ENCODE measurements at regions not wholly inside any gene's neighbourhood (a gene's known extent, or its start where the extent isn't known, plus 50 kb on each side); places are given as distances from the start of the nearest gene placed in this dataset.
"Not testable (repeated sequence)": the region's sequence is repeated elsewhere in the genome, so short reads cannot be mapped to it uniquely, and the experiment has no call there.

GRCh38 chr4:123026015-123026414 lies 103.6 kb upstream of the NUDT6 start:
- DNase-seq (ENCODE audit: low read depth): not testable (repeated sequence)

DNA sequence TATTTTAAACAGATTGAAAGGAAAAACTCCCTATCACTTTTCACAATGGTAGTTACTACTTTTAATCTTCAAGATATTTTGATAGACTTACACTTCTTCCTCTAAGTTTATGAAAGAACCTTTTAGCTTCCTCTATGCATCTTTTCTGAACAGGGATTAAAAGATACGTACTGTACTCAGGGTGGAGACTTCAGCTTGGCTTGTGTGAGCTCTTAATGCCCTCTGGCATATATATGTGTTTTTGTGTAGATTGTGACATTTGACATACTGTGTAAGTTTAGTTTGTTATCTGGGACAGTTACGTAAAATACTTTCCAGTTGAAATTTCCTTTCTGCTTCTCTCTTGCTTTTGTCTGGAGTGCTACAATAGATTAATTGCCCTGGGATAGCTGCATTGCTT lies 109.3 kb upstream of the NUDT6 start:
- no peak for DNase-seq (ENCODE audit: low read depth)

DNA sequence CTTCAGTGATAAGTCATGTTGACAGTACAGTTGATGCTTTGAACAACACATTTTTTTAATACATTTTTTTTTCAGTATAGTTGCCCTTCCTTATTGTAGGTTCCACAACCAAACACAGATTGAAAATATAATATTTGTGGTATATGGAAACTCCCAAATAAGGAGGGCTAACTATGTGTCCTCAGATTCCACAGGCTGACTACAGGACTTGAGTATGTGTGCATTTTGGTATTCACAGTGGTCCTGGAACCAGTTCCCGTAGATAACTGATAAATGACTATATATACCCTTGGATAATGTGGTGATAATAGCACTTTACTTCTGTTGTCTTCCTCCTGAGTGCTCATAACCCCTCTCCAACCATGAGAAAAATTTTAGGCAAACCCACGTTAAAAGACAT lies 111.6 kb upstream of the NUDT6 start:
- no peak for DNase-seq (ENCODE audit: low read depth)

GRCh38 chr4:123035239-123035638 lies 112.8 kb upstream of the NUDT6 start:
- no peak for DNase-seq (ENCODE audit: low read depth)

DNA sequence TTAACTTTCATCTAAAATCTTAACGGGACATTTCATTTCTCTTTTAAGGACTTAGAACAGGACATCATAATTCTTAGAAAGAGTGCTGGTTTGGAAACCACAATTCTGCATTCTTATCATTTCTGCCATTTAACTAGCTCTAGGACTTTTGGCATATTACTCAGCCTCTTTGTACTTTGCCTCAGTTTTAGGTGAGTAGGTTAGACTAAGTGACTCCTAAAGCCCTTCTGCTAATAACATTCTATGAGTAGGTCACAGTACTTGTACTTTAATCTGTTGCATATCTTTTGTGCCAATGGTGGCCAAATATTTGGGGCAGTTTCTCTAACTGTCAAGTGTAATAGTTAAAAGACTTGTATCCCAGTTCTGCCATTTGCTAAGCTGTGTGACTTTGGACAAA lies 115.4 kb upstream of the NUDT6 start:
- no peak for DNase-seq (ENCODE audit: low read depth)

- no peak for DNase-seq (ENCODE audit: low read depth)
Observed at GRCh38 chr4:123042095-123042494, 119.7 kb upstream of the NUDT6 start.

- DNase-seq (ENCODE audit: low read depth): no peak
Observed at GRCh38 chr4:123043013-123043412, 120.6 kb upstream of the NUDT6 start.

DNA sequence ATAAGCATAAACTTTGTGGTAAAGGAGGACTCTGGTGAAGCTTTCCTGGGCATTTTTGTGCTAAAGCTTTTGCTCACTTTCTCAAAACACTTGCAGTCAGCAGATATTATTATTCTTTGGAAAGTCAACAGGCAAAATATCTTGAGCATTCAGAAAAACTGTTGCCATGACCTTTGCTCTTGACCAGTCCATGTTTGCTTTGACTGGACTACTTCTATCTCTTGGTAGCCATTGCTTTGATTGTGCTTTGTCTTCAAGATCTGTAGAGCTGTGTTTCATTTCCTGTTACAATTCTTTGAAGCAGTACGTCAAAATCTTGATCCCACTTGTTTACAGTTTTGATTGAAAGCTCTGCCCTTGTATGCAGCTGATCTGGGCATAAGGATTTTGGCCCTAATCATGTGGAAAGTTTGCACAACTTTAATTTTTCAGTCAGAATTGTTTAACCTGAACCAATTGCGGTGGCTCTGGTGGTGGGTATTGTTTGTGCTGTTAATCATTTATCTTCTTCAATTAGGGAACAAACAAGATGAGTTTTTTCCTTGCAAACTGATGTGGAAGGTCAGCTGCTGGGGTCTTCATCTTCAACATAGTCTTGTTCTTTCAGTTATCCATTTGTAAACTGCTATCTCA lies 121.5 kb upstream of the NUDT6 start:
- DNase-seq (ENCODE audit: low read depth): no peak

DNA sequence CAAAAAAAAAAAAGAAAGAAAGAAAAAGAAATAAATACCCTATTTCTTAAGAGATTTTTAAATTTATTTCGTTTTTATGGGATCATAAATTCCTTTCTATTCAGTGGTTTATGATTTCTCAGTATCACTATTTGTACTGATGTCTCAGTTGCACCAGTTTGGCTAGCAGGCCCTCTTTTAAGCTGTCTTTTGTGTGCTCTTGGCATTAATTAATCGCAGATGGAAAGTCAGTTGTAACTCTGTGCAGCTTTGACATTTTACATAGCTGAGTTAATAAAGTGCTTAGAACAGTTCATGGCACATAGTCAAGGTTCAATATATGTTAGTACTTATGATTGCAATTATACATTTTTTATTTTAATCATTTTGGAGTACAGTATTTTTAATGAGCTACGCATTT lies 123.7 kb upstream of the NUDT6 start:
- DNase-seq (ENCODE audit: low read depth): no peak

DNA sequence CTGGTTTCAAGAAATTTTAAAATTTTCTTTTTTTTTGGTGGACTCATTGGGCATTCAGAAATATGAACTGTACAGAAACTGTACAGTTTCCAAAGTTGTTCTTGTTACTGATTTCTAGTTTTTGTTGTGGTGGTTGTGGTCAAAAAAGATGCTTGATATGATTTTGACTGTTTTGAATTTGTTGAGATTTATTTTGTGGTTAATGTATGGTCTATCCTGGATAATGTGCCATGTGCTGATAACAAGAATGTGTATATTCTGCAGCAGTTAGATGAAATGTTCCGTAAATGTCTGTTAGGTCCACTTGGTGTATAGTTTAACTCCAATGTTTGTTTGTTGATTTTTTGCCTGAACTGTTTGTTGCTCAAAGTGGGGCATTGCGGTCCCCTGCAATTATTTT lies 127.6 kb upstream of the NUDT6 start:
- DNase-seq (ENCODE audit: low read depth): peak; percentile 42

DNA sequence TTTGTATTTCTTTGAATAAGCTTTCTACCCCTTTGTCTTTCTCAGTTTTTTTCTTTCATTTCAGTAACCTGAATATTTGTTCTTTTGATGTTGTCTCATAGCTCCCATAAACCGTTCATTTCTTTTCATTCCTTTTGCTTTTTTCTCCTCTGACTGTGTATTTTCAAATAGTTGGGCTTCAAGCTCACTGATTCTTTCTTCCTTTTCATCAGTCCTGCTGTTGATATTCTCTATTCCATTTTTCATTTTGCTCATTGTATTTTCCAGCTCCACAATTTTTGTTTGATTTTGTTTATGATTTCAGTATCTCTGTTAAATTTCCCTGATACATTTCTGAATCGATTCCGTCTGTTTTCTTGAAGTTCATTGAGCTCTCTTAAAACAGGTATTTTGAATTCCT lies 129.6 kb upstream of the NUDT6 start:
- DNase-seq (ENCODE audit: low read depth): no peak

DNA sequence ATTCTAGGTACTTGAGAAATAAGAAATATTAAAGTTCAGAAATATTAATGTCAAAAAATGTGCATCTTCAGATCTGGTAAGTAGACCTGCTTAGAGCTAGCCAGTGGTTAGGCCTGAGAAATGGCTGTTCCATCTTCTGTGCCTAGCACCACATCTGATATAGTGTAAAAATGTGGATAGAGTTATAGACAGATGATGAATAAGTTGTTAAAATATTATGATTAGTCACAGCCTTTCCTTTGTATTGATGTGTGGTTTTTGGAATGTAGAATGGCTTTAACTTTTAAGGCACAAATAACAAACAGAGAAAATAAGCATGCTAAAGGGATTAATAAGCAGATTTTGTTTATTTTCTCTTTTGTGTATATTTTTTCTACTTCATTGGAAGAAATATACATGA lies 133.5 kb upstream of the NUDT6 start:
- no peak for DNase-seq (ENCODE audit: low read depth)

DNA sequence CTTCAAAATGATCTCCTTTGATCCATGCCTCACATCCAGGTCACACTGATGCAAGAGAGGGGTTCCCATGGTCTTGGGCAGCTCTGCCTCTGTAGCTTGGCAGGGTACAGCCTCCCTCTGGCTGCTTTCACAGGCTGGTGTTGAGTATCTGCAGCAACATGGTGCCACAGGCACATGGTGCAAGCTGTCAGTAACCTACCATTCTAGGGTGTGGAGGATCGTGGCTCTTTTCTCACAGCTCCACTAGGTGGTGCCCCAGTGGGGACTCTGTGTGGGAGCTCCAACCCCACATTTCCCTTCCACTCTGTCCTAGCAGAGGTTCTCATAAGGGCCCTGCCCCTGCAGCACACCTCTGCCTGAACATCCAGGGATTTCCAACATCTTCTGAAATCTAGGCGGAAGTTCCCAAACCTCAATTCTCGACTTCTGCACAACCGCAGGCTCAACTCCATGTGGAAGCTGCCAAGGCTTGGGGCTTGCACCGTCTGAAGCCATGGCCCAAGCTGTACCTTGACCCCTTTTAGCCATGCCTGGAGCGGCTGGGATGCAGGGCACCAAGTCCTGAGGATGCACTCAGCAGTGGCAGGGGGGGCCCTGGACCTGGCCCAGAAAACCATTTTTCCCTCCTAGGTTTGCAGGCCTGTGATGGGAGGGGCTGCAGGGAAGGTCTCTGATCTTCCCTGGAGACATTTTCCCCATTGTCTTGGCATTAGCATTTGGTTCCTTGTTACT lies 137.8 kb upstream of the NUDT6 start:
- no peak for DNase-seq (ENCODE audit: low read depth)

DNA sequence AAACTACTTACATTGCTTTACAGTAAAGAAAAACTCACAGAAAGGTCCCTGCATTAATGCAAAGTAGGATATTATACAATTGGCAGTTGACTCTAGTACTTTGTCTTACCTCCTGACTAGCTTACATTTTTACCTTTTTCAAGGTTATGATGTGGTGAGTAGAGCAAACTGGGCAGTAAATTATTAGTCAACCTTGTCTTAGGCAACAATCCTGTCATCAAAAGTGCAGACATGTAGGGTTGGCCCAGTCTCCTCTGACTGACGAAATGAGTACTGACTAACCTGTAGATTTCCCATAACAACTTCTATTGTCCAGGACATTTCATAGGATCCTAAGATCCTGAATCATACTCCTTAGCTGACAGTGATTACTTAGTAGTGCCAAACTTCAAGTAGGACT lies 142.0 kb upstream of the NUDT6 start:
- DNase-seq (ENCODE audit: low read depth): no peak

DNA sequence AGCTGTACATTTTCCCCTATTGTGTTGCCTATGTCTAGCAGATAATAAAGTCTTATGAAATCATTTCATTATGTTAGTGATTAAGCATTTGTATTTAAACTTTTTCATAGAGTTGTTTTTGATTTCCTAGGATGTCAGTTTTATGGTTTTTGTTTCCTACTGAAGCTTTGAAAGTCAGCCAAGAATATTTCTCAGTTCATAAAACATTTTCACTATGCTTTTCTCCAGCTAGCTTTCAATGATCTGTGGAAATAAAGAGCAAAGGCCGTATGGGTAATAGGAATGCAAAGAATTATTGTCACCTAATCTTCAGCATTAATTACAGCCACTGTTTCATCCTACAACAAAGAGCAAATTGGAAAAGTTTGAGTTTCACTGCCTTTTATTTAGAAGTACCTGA lies 145.7 kb upstream of the NUDT6 start:
- DNase-seq (ENCODE audit: low read depth): no peak

GRCh38 chr4:123072060-123072459 lies 149.7 kb upstream of the NUDT6 start:
- DNase-seq (ENCODE audit: low read depth): no peak

DNA sequence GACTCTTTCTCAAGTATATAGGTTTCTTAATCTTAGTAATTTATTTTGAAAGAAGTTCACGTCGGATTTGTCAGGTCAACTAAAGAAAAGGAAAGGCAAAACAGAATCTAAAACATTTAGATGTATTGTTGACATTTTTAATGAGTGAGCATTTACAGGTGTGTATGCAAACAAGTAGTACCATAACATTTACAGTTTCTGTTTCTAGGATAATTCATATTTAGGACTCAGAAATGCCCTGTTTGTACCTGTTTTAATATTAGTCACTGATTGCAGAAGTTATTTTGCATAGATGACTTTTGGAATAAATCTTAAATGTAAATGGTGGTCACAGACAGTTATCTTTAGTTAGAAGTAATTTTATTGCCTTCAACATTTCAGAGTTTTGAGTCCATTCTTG lies 151.3 kb upstream of the NUDT6 start:
- no peak for DNase-seq (ENCODE audit: low read depth)

DNA sequence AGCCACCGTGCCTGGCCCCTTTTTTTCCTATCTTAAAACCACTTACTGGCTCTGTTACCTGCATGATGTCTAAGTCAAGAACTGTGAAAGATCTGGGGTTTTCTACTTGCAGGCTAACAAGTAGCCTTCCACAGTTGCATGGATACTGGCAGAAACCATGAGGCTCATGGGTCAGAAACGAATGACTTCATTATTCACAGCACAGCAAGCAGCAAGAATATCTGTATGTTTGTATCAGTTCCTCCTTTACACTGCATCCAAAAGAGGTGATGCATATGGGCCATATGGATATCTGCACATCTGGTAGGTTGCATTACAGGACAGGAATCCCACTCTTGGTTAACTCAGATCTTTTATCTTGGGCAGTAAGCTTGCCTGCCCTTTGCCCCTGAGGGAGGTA lies 154.9 kb upstream of the NUDT6 start:
- no peak for DNase-seq (ENCODE audit: low read depth)

GRCh38 chr4:123081971-123082370 lies 159.6 kb upstream of the NUDT6 start:
- DNase-seq (ENCODE audit: low read depth): no peak

GRCh38 chr4:123083646-123084045 lies 161.2 kb upstream of the NUDT6 start:
- no peak for DNase-seq (ENCODE audit: low read depth)

GRCh38 chr4:123088501-123088900 lies 166.1 kb upstream of the NUDT6 start:
- no peak for DNase-seq (ENCODE audit: low read depth)

- no peak for DNase-seq (ENCODE audit: low read depth)
Observed at GRCh38 chr4:123090886-123091285, 168.5 kb upstream of the NUDT6 start.

GRCh38 chr4:123092586-123092985 lies 170.2 kb upstream of the NUDT6 start:
- DNase-seq (ENCODE audit: low read depth): no peak

- no peak for DNase-seq (ENCODE audit: low read depth)
Observed at GRCh38 chr4:123093236-123093635, 170.8 kb upstream of the NUDT6 start.
